Fibroblast of pulmonary artery (primary cell): ENCODE measurements at regions not wholly inside any gene's neighbourhood (a gene's known extent, or its start where the extent isn't known, plus 50 kb on each side); places are given as distances from the start of the nearest gene placed in this dataset.

Experiments
- DNase-seq: peaks from one replicate; pipeline ENCODE4 v3.0.0-alpha.2; 2010; ENCODE audit warnings: low read depth
- H3K4me3 ChIP-seq: replicated peaks from 2 replicates; pipeline ENCODE4 v1.5.1; 2011; ENCODE audit warnings: low read depth, mild to moderate bottlenecking, control low read depth, low read length, moderate library complexity
- CTCF ChIP-seq: IDR thresholded peaks from 2 replicates; pipeline ENCODE4 v1.5.1; 2011; ENCODE audit warnings: mild to moderate bottlenecking, control low read depth, low read length, inconsistent platforms; ENCODE audit errors: missing control alignments

GRCh38 chr21:35533893-35534292 lies 484.8 kb upstream of the RUNX1 start:
- no peak overlapping the region for H3K4me3 ChIP-seq
- TF ChIP-seq CTCF, result no peak
- no peak for DNase-seq

- no peak for TF ChIP-seq CTCF
- DNase-seq, result no peak
- no peak overlapping the region for H3K4me3 ChIP-seq
Observed at GRCh38 chr21:35530766-35531165, 481.7 kb upstream of the RUNX1 start.

- no peak for TF ChIP-seq CTCF
- H3K4me3 ChIP-seq, result peak overlapping the region; percentile 15
- peak; percentile 48 for DNase-seq
Observed at GRCh38 chr21:35529171-35529863, 480.2 kb upstream of the RUNX1 start.

GRCh38 chr21:35528116-35529042 lies 479.3 kb upstream of the RUNX1 start:
- peak; percentile 29 for DNase-seq
- TF ChIP-seq CTCF, result no peak
- H3K4me3 ChIP-seq, result no peak overlapping the region

GRCh38 chr21:35527358-35527757 lies 478.3 kb upstream of the RUNX1 start:
- TF ChIP-seq CTCF, result no peak

GRCh38 chr21:35525443-35525842 lies 476.3 kb upstream of the RUNX1 start:
- TF ChIP-seq CTCF, result no peak
- no peak for DNase-seq

More at GRCh38 chr21:35527358-35527757, 478.3 kb upstream of the RUNX1 start:
- DNase-seq, result no peak
- no peak overlapping the region for H3K4me3 ChIP-seq

More at GRCh38 chr21:35525443-35525842, 476.3 kb upstream of the RUNX1 start:
- no peak overlapping the region for H3K4me3 ChIP-seq
